H1 (cell line): ENCODE measurements at regions not wholly inside any gene's neighbourhood (a gene's known extent, or its start where the extent isn't known, plus 50 kb on each side); places are given as distances from the start of the nearest gene placed in this dataset.
A peak's percentile ranks its signal among the peaks of the same experiment; 100 is the strongest.

ENCODE experiments used
- CTCF ChIA-PET: fragments of 300-600 bp; sonication (Branson Sonifier 250); formaldehyde crosslinking; loops from one replicate; lab custom pipeline; 2021; ENCODE audit not compliant: partially characterized antibody; lab: Charles Lee
- POLR2A ChIA-PET: fragments of 300-600 bp; sonication (Branson Sonifier 250); formaldehyde crosslinking; loops from one replicate; lab custom pipeline; 2021; ENCODE audit warnings: inconsistent platforms; ENCODE audit not compliant: partially characterized antibody; lab: Charles Lee
- DNase-seq, 2 experiments: peaks; one replicate each; pipeline versions ENCODE4 v3.0.0 to v3.0.0-alpha.2; 2010 to 2022; ENCODE audit warnings: low spot score in 2 of 2, low read depth in 1 of 2, mixed read lengths in 1 of 2
- FAIRE-seq: peaks from 2 replicates; lab custom pipeline; 2011; peaks lifted over from hg19 to GRCh38; lab: Jason Lieb, UNC
- H2AFZ ChIP-seq: 2 replicates; pipeline ENCODE4 v1.8.1; 2012; ENCODE audit warnings: low read length, inconsistent platforms
- H2AK5ac ChIP-seq: 2 replicates; pipeline ENCODE4 v1.6.1; 2013; ENCODE audit warnings: low read depth, low read length
- H2BK120ac ChIP-seq: replicated peaks from 2 replicates; pipeline ENCODE3; 2013; ENCODE audit warnings: low read depth, low read length, inconsistent platforms
- H2BK12ac ChIP-seq: 2 replicates; pipeline ENCODE4 v1.6.1; 2013; ENCODE audit warnings: low read depth, low read length
- H2BK15ac ChIP-seq: 2 replicates; pipeline ENCODE4 v1.6.1; 2013; ENCODE audit warnings: low read length
- H2BK20ac ChIP-seq: 2 replicates; pipeline ENCODE4 v1.6.1; 2013; ENCODE audit warnings: low read length
- H2BK5ac ChIP-seq: 2 replicates; pipeline ENCODE4 v1.6.1; 2013; ENCODE audit warnings: low read depth, low read length
- H3K14ac ChIP-seq: 2 replicates; pipeline ENCODE4 v1.6.1; 2013; ENCODE audit warnings: inconsistent platforms; ENCODE audit not compliant: insufficient read length
- H3K18ac ChIP-seq: 2 replicates; pipeline ENCODE4 v1.6.1; 2013; ENCODE audit warnings: low read length; ENCODE audit errors: extremely low read depth
- H3K23ac ChIP-seq: 2 replicates; pipeline ENCODE4 v1.6.1; 2013; ENCODE audit warnings: inconsistent platforms; ENCODE audit not compliant: insufficient read length
- H3K23me2 ChIP-seq: 2 replicates; pipeline ENCODE4 v1.6.1; 2013; ENCODE audit warnings: low read depth, low read length
- H3K27ac ChIP-seq: 2 replicates; pipeline ENCODE4 v1.6.1; 2011; ENCODE audit warnings: low read depth, low read length, inconsistent platforms
- H3K27me3 ChIP-seq, 4 experiments: replicated peaks in 1 of 4; 1 replicate in 1 of 4; 2 replicates in 3 of 4; pipeline versions ENCODE4 v1.6.1 to v1.8.1; 2011 to 2013; ENCODE audit warnings: low read length in 3 of 4, mild to moderate bottlenecking in 3 of 4, inconsistent platforms in 2 of 4, mixed read lengths in 2 of 4, moderate library complexity in 1 of 4; ENCODE audit not compliant: control insufficient read depth in 3 of 4, insufficient read depth in 3 of 4; ENCODE audit errors: extremely low read depth in 1 of 4
- H3K36me3 ChIP-seq, 4 experiments: 2 replicates each; pipeline versions ENCODE4 v1.6.1 to v1.8.1; 2011 to 2013; ENCODE audit warnings: mild to moderate bottlenecking in 4 of 4, low read length in 3 of 4, moderate library complexity in 2 of 4, control low read depth in 1 of 4, inconsistent platforms in 1 of 4; ENCODE audit not compliant: insufficient read depth in 4 of 4, control insufficient read depth in 2 of 4
- H3K4ac ChIP-seq: replicated peaks from 2 replicates; pipeline ENCODE3; 2013; ENCODE audit warnings: low read length, low read depth, mixed read lengths, inconsistent platforms; ENCODE audit not compliant: insufficient read length
- H3K4me1 ChIP-seq, 4 experiments: replicated peaks in 1 of 4; 1 replicate in 1 of 4; 2 replicates in 3 of 4; pipeline versions ENCODE4 v1.6.1 to v1.8.1; 2011 to 2013; ENCODE audit warnings: low read length in 3 of 4, inconsistent platforms in 2 of 4, mixed read lengths in 1 of 4; ENCODE audit not compliant: insufficient read depth in 4 of 4, control insufficient read depth in 3 of 4
- H3K4me2 ChIP-seq, 2 experiments: 2 replicates each; pipeline versions ENCODE4 v1.6.1 to v1.8.1; 2011 to 2013; ENCODE audit warnings: low read depth in 2 of 2, low read length in 2 of 2, control low read depth in 1 of 2, inconsistent platforms in 1 of 2, mild to moderate bottlenecking in 1 of 2; ENCODE audit not compliant: insufficient read depth in 1 of 2
- H3K4me3 ChIP-seq, 4 experiments: fragments of 200-600, 300-600 bp in 1 of 4; sonication (generic), shearing (Covaris generic), sonication (Bioruptor Twin) in 1 of 4; 2 replicates each; pipeline versions ENCODE4 v1.5.1 to v1.8.1; 2011 to 2016; ENCODE audit warnings: low read length in 4 of 4, low read depth in 3 of 4, control low read depth in 2 of 4, inconsistent platforms in 2 of 4, mild to moderate bottlenecking in 2 of 4, mixed read lengths in 1 of 4, moderate library complexity in 1 of 4; ENCODE audit not compliant: insufficient read depth in 2 of 4; ENCODE audit errors: extremely low read depth in 1 of 4
- H3K56ac ChIP-seq: replicated peaks from 2 replicates; pipeline ENCODE3; 2013; ENCODE audit warnings: low read depth, mild to moderate bottlenecking, mixed read lengths, low read length, inconsistent platforms; ENCODE audit not compliant: insufficient read length
- H3K79me1 ChIP-seq: 2 replicates; pipeline ENCODE4 v1.6.1; 2013; ENCODE audit warnings: low read depth, low read length, control low read depth
- H3K79me2 ChIP-seq, 2 experiments: 2 replicates each; pipeline versions ENCODE4 v1.6.1 to v1.8.1; 2012 to 2013; ENCODE audit warnings: low read length in 2 of 2, mild to moderate bottlenecking in 2 of 2, inconsistent platforms in 1 of 2; ENCODE audit not compliant: insufficient read depth in 2 of 2, control insufficient read depth in 1 of 2
- H3K9ac ChIP-seq, 4 experiments: replicated peaks in 1 of 4; 1 replicate in 1 of 4; 2 replicates in 3 of 4; pipeline versions ENCODE4 v1.6.1 to v1.8.1; 2011 to 2013; ENCODE audit warnings: low read depth in 3 of 4, low read length in 3 of 4, control low read depth in 2 of 4, mild to moderate bottlenecking in 2 of 4, moderate library complexity in 2 of 4, inconsistent platforms in 1 of 4; ENCODE audit errors: extremely low read depth in 1 of 4
- H3K9me3 ChIP-seq, 2 experiments: 2 replicates each; pipeline versions ENCODE4 v1.6.1 to v1.8.1; 2012 to 2013; ENCODE audit warnings: mild to moderate bottlenecking in 2 of 2, moderate library complexity in 2 of 2, control low read depth in 1 of 2, inconsistent platforms in 1 of 2, low read depth in 1 of 2, low read length in 1 of 2, mixed read lengths in 1 of 2; ENCODE audit not compliant: insufficient read depth in 2 of 2
- H4K20me1 ChIP-seq, 2 experiments: replicated peaks in 1 of 2; 2 replicates each; pipeline versions ENCODE3 to v1.8.1; 2011 to 2013; ENCODE audit warnings: inconsistent platforms in 2 of 2, low read length in 2 of 2, mild to moderate bottlenecking in 1 of 2; ENCODE audit not compliant: insufficient read depth in 2 of 2, control insufficient read depth in 1 of 2
- H4K5ac ChIP-seq: 2 replicates; pipeline ENCODE4 v1.6.1; 2013; ENCODE audit warnings: low read length, low read depth, mixed read lengths, inconsistent platforms; ENCODE audit not compliant: insufficient read length
- H4K8ac ChIP-seq: 2 replicates; pipeline ENCODE4 v1.8.0; 2013; ENCODE audit warnings: mild to moderate bottlenecking, moderate library complexity, low read length, inconsistent platforms; ENCODE audit not compliant: insufficient read depth; ENCODE audit errors: extremely low read depth
- H4K91ac ChIP-seq: replicated peaks from 2 replicates; pipeline ENCODE3; 2013; ENCODE audit warnings: low read length, mixed read lengths, inconsistent platforms; ENCODE audit not compliant: insufficient read length
- FOSL1 ChIP-seq: IDR thresholded peaks from 2 replicates; pipeline ENCODE4 v1.6.1; 2011; ENCODE audit warnings: mild to moderate bottlenecking, low read depth, low read length, moderate library complexity; ENCODE audit not compliant: insufficient read depth
- RAD21 ChIP-seq, 2 experiments: IDR thresholded peaks in 1 of 2; conservative IDR thresholded peaks in 1 of 2; 2 replicates each; pipeline ENCODE4 v1.6.1; 2011; ENCODE audit warnings: low read depth in 2 of 2, low read length in 2 of 2, improper control_type of control experiment in 1 of 2, inconsistent platforms in 1 of 2, mild to moderate bottlenecking in 1 of 2, moderate library complexity in 1 of 2
- RXRA ChIP-seq: IDR thresholded peaks from 2 replicates; pipeline ENCODE4 v1.6.1; 2011; ENCODE audit warnings: low read depth, mild to moderate bottlenecking, low read length, moderate library complexity; ENCODE audit not compliant: insufficient read depth
- TF ChIP-seq, protein P1 (sequence below), 3 experiments: IDR thresholded peaks; 1 replicate in 2 of 3; 2 replicates in 1 of 3; pipeline versions ENCODE4 v1.5.1 to v1.6.1; 2011; ENCODE audit warnings: low read length in 3 of 3, mild to moderate bottlenecking in 3 of 3, inconsistent platforms in 2 of 3, low read depth in 1 of 3, moderate library complexity in 1 of 3; ENCODE audit not compliant: insufficient read depth in 1 of 3; ENCODE audit errors: control extremely low read depth in 1 of 3

DNA sequence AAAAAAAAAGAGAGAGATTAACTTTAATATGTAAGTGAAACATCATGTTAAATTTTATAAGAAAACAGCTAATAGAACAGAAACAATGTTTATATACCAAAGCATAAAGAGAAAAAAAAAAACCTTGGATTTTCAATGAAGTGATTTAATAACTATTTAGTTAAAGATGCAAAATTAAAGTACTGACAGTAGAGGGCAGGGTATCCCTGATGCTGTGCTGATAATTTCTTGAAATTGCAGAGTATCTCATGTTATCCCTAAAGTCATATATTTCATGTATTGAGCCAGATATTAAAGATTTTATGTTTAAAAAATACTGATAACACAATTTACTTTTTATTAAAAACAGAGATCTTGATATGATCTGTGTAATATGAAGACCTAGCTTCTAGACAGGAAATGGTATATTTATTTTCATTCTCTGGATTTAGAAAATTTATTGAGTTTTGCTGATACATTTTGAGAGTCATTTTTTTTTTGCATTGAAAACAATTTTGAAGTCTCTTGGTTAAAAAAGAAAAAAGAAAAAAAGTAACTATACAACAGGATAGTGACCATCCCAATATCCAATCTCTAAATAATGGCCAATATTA, 273.2 kb downstream of the USP25 start:
- H3K23ac ChIP-seq = no peak overlapping the region
- no peak overlapping the region for H2BK20ac ChIP-seq
- FAIRE-seq = no peak
- H2BK15ac ChIP-seq = no peak overlapping the region
- H3K56ac ChIP-seq = no peak overlapping the region
- H3K14ac ChIP-seq = no peak overlapping the region
- H3K36me3 ChIP-seq = no peaks in the 10 kb centered on the region
- POLR2A ChIA-PET = no interaction called here
- no peak for DNase-seq
- H4K20me1 ChIP-seq = no peaks in the 10 kb centered on the region
- no peaks in the 10 kb centered on the region for H3K79me1 ChIP-seq
- H2AFZ ChIP-seq = no peak overlapping the region
- TF ChIP-seq RXRA = no peak
- no peak for TF ChIP-seq FOSL1
- TF ChIP-seq, protein P1, sequence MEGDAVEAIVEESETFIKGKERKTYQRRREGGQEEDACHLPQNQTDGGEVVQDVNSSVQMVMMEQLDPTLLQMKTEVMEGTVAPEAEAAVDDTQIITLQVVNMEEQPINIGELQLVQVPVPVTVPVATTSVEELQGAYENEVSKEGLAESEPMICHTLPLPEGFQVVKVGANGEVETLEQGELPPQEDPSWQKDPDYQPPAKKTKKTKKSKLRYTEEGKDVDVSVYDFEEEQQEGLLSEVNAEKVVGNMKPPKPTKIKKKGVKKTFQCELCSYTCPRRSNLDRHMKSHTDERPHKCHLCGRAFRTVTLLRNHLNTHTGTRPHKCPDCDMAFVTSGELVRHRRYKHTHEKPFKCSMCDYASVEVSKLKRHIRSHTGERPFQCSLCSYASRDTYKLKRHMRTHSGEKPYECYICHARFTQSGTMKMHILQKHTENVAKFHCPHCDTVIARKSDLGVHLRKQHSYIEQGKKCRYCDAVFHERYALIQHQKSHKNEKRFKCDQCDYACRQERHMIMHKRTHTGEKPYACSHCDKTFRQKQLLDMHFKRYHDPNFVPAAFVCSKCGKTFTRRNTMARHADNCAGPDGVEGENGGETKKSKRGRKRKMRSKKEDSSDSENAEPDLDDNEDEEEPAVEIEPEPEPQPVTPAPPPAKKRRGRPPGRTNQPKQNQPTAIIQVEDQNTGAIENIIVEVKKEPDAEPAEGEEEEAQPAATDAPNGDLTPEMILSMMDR (IDR thresholded peaks at IDR 0.05; ENCODE audit: control extremely low read depth in 1 of 3, insufficient read depth in 1 of 3, low read depth in 1 of 3, low read length in 3 of 3) = peak in 2 of 3 experiments; percentile 7 to 29; a peak in 2 of 4 replicates
- TF ChIP-seq RAD21 (IDR thresholded peaks at IDR 0.05 in 1 of 2, conservative IDR thresholded peaks at IDR 0.05 in 1 of 2; ENCODE audit: low read depth in 2 of 2, low read length in 2 of 2) = peak in 1 of 2 experiments; percentile 52; a peak in 3 of 4 replicates
- no peaks in the 10 kb centered on the region for H3K27me3 ChIP-seq
- no peak overlapping the region for H3K9ac ChIP-seq
- no peak overlapping the region for H3K4ac ChIP-seq
- no peak overlapping the region for H3K4me2 ChIP-seq
- H2BK12ac ChIP-seq = no peak overlapping the region
- no peak overlapping the region for H4K5ac ChIP-seq
- H3K27ac ChIP-seq = no peak overlapping the region
- no peak overlapping the region for H4K91ac ChIP-seq
- H2BK5ac ChIP-seq = no peak overlapping the region
- H4K8ac ChIP-seq = no peak overlapping the region
- no peaks in the 10 kb centered on the region for H3K79me2 ChIP-seq
- H3K4me1 ChIP-seq = no peaks in the 10 kb centered on the region
- CTCF ChIA-PET = interaction anchor here (0.5 to 1.9 kb wide), 9 partner anchors 9 to 525 kb away, joined by 3 to 8 read pairs (median 4); no protein-coding TSS in a partner anchor
- no peaks in the 10 kb centered on the region for H3K23me2 ChIP-seq
- H3K18ac ChIP-seq = no peak overlapping the region
- H3K9me3 ChIP-seq = no peaks in the 10 kb centered on the region
- H2BK120ac ChIP-seq = no peak overlapping the region
- no peak overlapping the region for H2AK5ac ChIP-seq
- no peak overlapping the region for H3K4me3 ChIP-seq
